Endothelial cell of umbilical vein (primary cell): ENCODE measurements at regions not wholly inside any gene's neighbourhood (a gene's known extent, or its start where the extent isn't known, plus 50 kb on each side); places are given as distances from the start of the nearest gene placed in this dataset.

Source experiments
- BruUV-seq: library from RNA; stranded (reverse); fragments of 400-500 nt; replicated peaks from 2 replicates; lab custom pipeline; 2021; lab: Mats Ljungman, UMichigan
- CTCF ChIA-PET: fragments of 300-600, 350-600 bp; sonication (Branson Sonifier 250); formaldehyde crosslinking; loops from one replicate; lab custom pipeline; 2021; ENCODE audit warnings: antibody characterized with exemption, inconsistent platforms; lab: Charles Lee
- POLR2A ChIA-PET: fragments of 300-600, 350-600 bp; sonication (Branson Sonifier 250); formaldehyde crosslinking; loops from one replicate; lab custom pipeline; 2021; ENCODE audit warnings: antibody characterized with exemption, inconsistent platforms; lab: Charles Lee
- DNase-seq: peaks from one replicate; pipeline ENCODE4 v3.0.0-alpha.2; 2011; ENCODE audit warnings: low read depth, low spot score
- FAIRE-seq: peaks from 2 replicates; lab custom pipeline; 2011; peaks lifted over from hg19 to GRCh38; lab: Jason Lieb, UNC
- H2AFZ ChIP-seq: 2 replicates; pipeline ENCODE4 v1.6.0; 2012; ENCODE audit warnings: low read depth, low read length, control low read depth, inconsistent platforms
- H3K27ac ChIP-seq: 2 replicates; pipeline ENCODE4 v1.5.1; 2011; ENCODE audit warnings: low read depth, mild to moderate bottlenecking, control low read depth, low read length, moderate library complexity; ENCODE audit not compliant: insufficient read depth
- H3K27me3 ChIP-seq, 2 experiments: 2 replicates each; pipeline versions ENCODE4 v1.6.0 to v1.6.1; 2011; ENCODE audit warnings: low read length in 2 of 2, mixed read lengths in 1 of 2; ENCODE audit not compliant: control insufficient read depth in 2 of 2, insufficient read depth in 2 of 2
- H3K36me3 ChIP-seq, 2 experiments: 2 replicates in 1 of 2; 3 replicates in 1 of 2; pipeline ENCODE4 v1.5.1; 2011; ENCODE audit warnings: low read length in 2 of 2, mild to moderate bottlenecking in 1 of 2, moderate library complexity in 1 of 2; ENCODE audit not compliant: control insufficient read depth in 2 of 2, insufficient read depth in 2 of 2; ENCODE audit errors: extremely low read depth in 1 of 2
- H3K4me1 ChIP-seq: 3 replicates; pipeline ENCODE4 v1.5.1; 2011; ENCODE audit warnings: mild to moderate bottlenecking, low read length; ENCODE audit not compliant: control insufficient read depth, insufficient read depth; ENCODE audit errors: extremely low read depth
- H3K4me2 ChIP-seq: 2 replicates; pipeline ENCODE4 v1.6.1; 2011; ENCODE audit warnings: low read length, control low read depth, mixed read lengths; ENCODE audit not compliant: insufficient read depth
- H3K4me3 ChIP-seq, 3 experiments: fragments of 200-600 bp in 1 of 3; sonication (generic), shearing (Covaris generic) in 1 of 3; replicated peaks in 1 of 3; 2 replicates each; pipeline ENCODE4 v1.5.1; 2011 to 2016; ENCODE audit warnings: control low read depth in 3 of 3, low read length in 3 of 3, mild to moderate bottlenecking in 2 of 3, inconsistent platforms in 1 of 3, low read depth in 1 of 3, moderate library complexity in 1 of 3; ENCODE audit not compliant: insufficient read depth in 1 of 3
- H3K79me2 ChIP-seq: 2 replicates; pipeline ENCODE4 v1.6.0; 2012; ENCODE audit warnings: low read length, inconsistent platforms; ENCODE audit not compliant: control insufficient read depth, insufficient read depth
- H3K9ac ChIP-seq: replicated peaks from 2 replicates; pipeline ENCODE3; 2011; ENCODE audit warnings: low read length, control low read depth; ENCODE audit not compliant: insufficient read depth; ENCODE audit errors: extremely low read depth
- H3K9me1 ChIP-seq: replicated peaks from 3 replicates; pipeline ENCODE4 v1.6.0; 2011; ENCODE audit warnings: mild to moderate bottlenecking, low read length; ENCODE audit not compliant: control insufficient read depth, insufficient read depth; ENCODE audit errors: extremely low read depth
- H3K9me3 ChIP-seq: replicated peaks from 2 replicates; pipeline ENCODE4 v1.5.1; 2012; ENCODE audit warnings: low read length, inconsistent platforms; ENCODE audit not compliant: control insufficient read depth, insufficient read depth
- H4K20me1 ChIP-seq: replicated peaks from 2 replicates; pipeline ENCODE3; 2011; ENCODE audit warnings: mild to moderate bottlenecking, low read length; ENCODE audit not compliant: control insufficient read depth, insufficient read depth; ENCODE audit errors: extremely low read depth
- CTCF ChIP-seq, 2 donors: IDR thresholded peaks; 1 replicate in 1 of 2; 2 replicates in 1 of 2; pipeline ENCODE4 v1.5.1; 2011; ENCODE audit warnings: low read length in 2 of 2, mild to moderate bottlenecking in 2 of 2, moderate library complexity in 2 of 2, control low read depth in 1 of 2, inconsistent platforms in 1 of 2, low read depth in 1 of 2; ENCODE audit not compliant: insufficient read depth in 1 of 2; ENCODE audit errors: extremely low read depth in 1 of 2
- EZH2 ChIP-seq: IDR thresholded peaks from 2 replicates; pipeline ENCODE4 v1.6.1; 2012; ENCODE audit warnings: borderline replicate concordance, low read depth, mild to moderate bottlenecking, moderate library complexity, low read length, inconsistent platforms; ENCODE audit not compliant: severe bottlenecking
- FOS ChIP-seq: IDR thresholded peaks from 2 replicates; pipeline ENCODE4 v1.6.1; 2011; ENCODE audit warnings: mild to moderate bottlenecking, low read length, moderate library complexity, borderline replicate concordance; ENCODE audit not compliant: insufficient read depth
- GATA2 ChIP-seq: IDR thresholded peaks from 2 replicates; pipeline ENCODE4 v1.7.0; 2011; ENCODE audit warnings: low read depth, mild to moderate bottlenecking, moderate library complexity, mixed read lengths, low read length; ENCODE audit not compliant: insufficient read length, insufficient read depth
- JUN ChIP-seq: IDR thresholded peaks from 2 replicates; pipeline ENCODE4 v1.6.1; 2011; ENCODE audit warnings: borderline replicate concordance, low read depth; ENCODE audit not compliant: insufficient read length, insufficient read depth
- MYC ChIP-seq: IDR thresholded peaks from one replicate; pipeline ENCODE4 v1.6.1; 2011; ENCODE audit warnings: mild to moderate bottlenecking, low read depth, low read length
- POLR2A ChIP-seq: IDR thresholded peaks from 2 replicates; pipeline ENCODE4 v1.6.1; 2012; ENCODE audit warnings: low read depth, mild to moderate bottlenecking, control low read depth, low read length
- POLR2AphosphoS5 ChIP-seq: IDR thresholded peaks from 2 replicates; pipeline ENCODE4 v1.6.1; 2012; ENCODE audit warnings: low read depth, mild to moderate bottlenecking, control low read depth, low read length, moderate library complexity; ENCODE audit not compliant: insufficient read depth
- dilution Hi-C: fragments of 300-500 bp; cut with MboI; formaldehyde crosslinking; loops from one replicate; pipeline ENCODE4 v1.15.0; 2019; ENCODE audit warnings: low sequenced_read_pairs; ENCODE audit not compliant: extremely low pct_ligation_motif_present
- intact Hi-C: fragments of 100-400 bp; cut with micrococcal nuclease; formaldehyde crosslinking; loops from one replicate; pipeline ENCODE4 v1.10.0; 2022
- TF ChIP-seq, protein P1 (sequence below): IDR thresholded peaks from 2 replicates; pipeline ENCODE4 v1.6.1; 2011; ENCODE audit not compliant: insufficient read depth, insufficient read length

DNA sequence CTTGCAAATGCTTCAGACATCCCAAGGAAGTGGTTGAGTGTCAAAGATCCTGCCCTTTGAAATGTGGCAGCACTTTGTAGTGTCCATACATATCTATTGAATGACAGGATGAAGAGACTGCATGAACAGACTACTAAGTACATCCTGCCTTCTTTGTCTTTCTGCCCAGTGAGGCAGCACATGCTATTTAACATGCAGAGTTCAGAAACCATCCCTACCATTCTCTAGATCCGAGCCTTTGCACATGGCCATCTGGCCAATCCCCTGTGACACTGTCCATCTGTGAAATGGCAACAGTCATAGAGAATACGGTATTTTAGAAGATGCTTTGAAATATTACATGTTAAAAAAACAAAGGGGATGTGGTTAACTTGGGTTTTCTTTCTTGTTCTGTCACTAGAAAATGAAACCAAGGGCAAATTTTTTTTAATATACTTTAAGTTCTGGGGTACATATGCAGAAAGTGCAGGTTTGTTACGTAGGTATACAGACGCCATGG lies 519.6 kb downstream of the NTRK3 start:
- Histone ChIP-seq H4K20me1 (no peaks in the 10 kb centered on the region), H3K4me2 (no peak overlapping the region), H3K27ac (no peak overlapping the region), H3K9me1 (no peaks in the 10 kb centered on the region), H2AFZ (no peak overlapping the region), H3K36me3 (no peaks in the 10 kb centered on the region), H3K79me2 (no peaks in the 10 kb centered on the region), H3K9ac (no peak overlapping the region), H3K9me3 (peaks cover 2% of the 10 kb centered on the region), H3K27me3 (no peaks in the 10 kb centered on the region), H3K4me3 (no peak overlapping the region), H3K4me1 (no peaks in the 10 kb centered on the region)
- FAIRE-seq (no peak), DNase-seq (no peak)
- dilution Hi-C loops, result no loop called here
- intact Hi-C loops, result no loop called here
- POLR2A ChIA-PET, result no interaction called here
- CTCF ChIA-PET, result no interaction called here
- no TSS peak for BruUV-seq
- no peak for TF ChIP-seq EZH2
- no peak for TF ChIP-seq GATA2
- TF ChIP-seq MYC, result no peak
- TF ChIP-seq POLR2A, result no peak
- no peak for TF ChIP-seq POLR2AphosphoS5
- TF ChIP-seq CTCF (IDR thresholded peaks at IDR 0.05; ENCODE audit: extremely low read depth in 1 of 2, insufficient read depth in 1 of 2, low read depth in 1 of 2, low read length in 2 of 2), result no peak
- TF ChIP-seq, protein P1, sequence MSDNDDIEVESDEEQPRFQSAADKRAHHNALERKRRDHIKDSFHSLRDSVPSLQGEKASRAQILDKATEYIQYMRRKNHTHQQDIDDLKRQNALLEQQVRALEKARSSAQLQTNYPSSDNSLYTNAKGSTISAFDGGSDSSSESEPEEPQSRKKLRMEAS, result no peak
- TF ChIP-seq FOS, result no peak
- no peak for TF ChIP-seq JUN
